COLO829 (cell line): ENCODE measurements at regions not wholly inside any gene's neighbourhood (a gene's known extent, or its start where the extent isn't known, plus 50 kb on each side); places are given as distances from the start of the nearest gene placed in this dataset.
A peak's percentile ranks its signal among the peaks of the same experiment; 100 is the strongest.

Experiments
- DNase-seq: peaks from one replicate; pipeline ENCODE4 v3.0.0; 2012; ENCODE audit warnings: low spot score

- no peak for DNase-seq
These were observed 318.0 kb upstream of the PUM3 start for GRCh38 chr9:3161912-3162311.

- DNase-seq = no peak
These were observed 313.1 kb upstream of the PUM3 start for GRCh38 chr9:3157011-3157410.

GRCh38 chr9:3151672-3152576 lies 308.0 kb upstream of the PUM3 start:
- no peak for DNase-seq

- DNase-seq = no peak
These were observed 306.2 kb upstream of the PUM3 start for GRCh38 chr9:3150074-3150473.

DNA sequence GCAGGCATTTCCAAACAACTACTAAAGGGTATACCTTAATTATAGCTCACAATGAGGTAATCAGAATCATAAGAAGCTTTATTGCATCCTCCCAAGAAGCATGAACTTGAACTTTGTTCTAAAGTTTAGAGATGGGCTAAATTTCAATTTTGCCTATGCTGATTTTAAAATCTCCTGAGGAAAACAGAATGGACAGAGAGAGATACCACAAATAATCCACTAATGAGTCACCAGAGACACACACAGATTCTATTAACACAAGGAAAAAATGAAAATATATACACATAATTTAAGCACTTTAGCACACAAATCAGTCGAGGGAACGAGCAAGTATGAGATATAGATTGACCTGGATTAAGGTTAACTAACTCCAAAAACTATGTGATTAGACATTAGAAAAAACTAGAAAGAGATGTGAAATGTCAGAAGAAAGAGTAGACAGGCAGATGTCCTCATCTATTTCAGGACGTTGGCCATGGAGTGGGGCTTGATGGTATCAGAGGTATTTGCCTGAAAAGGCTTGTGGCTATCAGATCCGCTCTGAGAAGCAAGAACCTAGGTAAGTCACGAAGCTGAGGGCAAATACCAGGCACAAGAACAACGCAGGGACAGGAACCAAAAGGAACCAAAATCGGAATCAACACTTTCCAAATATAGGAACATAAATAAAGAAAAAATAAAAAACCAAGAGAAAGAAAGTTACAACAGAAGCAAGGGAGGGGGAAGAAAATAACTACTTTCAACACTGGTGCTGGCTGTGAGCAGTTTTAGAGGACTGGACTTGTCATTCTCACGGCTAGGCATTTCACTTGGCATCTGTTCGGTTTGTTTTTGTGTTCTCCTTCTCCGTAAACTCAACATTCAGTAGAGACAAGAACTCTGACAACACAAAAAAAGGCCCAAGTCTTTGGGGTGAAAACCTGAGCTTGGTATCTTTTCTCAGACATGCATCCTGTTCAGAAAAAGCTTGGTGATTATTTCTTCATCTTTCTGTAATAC lies 294.6 kb upstream of the PUM3 start:
- DNase-seq = no peak

GRCh38 chr9:3137347-3137695 lies 293.4 kb upstream of the PUM3 start:
- DNase-seq = no peak

DNA sequence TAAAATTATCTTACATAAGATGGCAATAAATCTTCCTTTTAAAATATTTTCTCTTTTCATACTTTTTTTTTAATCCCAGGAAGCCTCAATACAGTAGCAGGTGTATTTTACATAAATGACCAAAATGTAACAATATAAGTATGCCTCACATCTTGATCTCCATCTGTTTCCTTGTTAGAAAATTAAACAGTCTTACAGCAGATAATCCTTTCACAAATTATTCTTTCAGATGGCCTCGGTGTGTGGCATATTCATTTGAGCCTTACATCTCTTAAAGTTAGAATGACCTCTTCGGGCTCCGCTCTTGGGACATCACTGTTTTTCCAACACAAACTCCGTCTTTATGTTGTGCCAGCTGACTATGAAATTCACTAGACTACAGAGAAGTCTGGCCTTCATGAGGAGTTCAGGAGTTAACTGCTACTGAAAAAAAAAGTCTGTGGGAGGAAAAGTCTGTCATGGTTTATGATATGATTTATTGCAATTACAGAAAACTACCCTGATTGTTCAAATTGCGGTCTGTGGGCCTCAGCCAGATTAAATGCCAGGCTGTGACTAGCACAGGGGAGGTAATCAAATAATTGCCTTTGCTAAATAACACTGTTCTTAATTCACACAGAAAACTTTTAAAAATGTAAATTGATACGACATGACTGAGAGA lies 292.9 kb upstream of the PUM3 start:
- peak; percentile 34 for DNase-seq

GRCh38 chr9:3136230-3136629 lies 292.3 kb upstream of the PUM3 start:
- DNase-seq = no peak

DNA sequence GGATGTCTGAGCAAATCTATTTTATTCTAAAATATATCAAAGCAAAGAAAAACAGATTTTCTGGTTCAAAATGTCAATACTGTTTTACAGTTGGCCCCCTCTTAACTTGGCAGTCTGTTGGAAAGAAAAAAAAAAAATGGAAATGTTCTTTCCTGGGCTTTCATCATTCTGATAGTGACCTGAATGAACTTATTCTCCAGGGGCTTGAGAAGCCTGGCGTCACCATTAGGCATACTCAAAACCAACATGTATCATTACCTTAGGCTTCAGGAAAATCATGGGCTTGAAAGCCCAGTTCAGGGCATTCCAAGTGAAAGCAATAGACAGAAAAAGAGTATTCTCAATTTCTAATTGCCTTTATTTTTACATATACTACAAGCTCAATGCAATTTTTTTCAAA lies 283.7 kb upstream of the PUM3 start:
- DNase-seq = no peak

DNA sequence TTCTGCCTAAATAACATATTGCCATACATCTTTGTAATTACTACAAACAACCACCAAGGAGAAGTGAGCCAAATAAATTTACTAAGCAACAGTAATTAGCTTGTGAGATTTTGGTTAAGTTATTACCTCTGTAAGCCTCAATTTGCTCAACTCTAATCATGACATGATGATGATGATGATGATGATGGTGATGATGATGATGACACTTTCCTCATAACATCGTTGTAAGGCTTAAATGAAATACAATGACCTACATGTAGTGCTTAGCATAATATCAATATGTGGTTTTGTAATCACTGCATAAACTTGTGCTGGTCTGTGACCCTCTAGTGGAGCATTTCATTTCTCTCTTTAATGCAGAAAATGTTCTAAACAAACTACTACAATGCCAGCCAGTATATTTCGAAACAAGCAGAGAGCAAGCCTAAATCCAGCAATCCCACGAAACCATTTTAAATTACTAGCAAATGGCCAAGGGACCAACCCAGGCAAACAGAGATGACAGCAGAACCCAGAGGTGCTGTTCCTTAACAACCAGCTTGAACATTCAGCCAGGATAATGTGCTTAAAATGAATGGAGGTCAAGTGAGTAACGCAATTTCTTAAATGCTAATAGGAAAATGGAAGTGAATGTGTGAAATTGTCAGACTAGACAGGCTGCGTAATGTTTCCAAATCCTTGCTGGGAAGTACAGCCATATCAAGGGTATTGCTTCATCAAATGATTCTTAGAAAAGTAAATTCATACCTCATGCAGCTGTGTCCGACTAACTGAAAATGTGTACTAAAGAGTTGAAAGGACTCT lies 281.9 kb upstream of the PUM3 start:
- no peak for DNase-seq

- no peak for DNase-seq
These were observed 280.1 kb upstream of the PUM3 start for GRCh38 chr9:3124001-3124400.

GRCh38 chr9:3118081-3118480 lies 274.2 kb upstream of the PUM3 start:
- DNase-seq = no peak

DNA sequence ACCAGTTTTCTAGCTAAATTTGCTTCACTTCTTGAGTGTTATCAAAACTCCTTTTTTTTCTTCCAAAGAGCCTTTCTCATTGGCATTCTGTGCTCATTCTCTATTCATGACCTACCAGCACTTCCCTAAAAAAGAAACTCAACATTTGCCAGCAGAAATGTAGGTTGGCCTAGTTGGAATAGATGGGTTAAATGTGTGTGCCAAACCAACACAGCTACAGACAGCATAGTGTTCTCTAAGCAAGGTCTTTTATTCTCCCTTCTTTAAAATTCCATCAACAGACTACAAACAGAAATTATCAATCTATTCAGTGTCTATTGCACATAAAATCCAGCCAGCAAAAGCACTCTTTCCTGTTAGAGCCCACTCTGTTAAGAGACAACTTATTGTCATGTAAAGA lies 255.8 kb upstream of the PUM3 start:
- DNase-seq = no peak

- DNase-seq = no peak
These were observed 244.3 kb upstream of the PUM3 start for GRCh38 chr9:3088219-3088618.

- DNase-seq = no peak
These were observed 243.8 kb upstream of the PUM3 start for GRCh38 chr9:3087697-3088096.

GRCh38 chr9:3080951-3081350 lies 237.1 kb upstream of the PUM3 start:
- no peak for DNase-seq

GRCh38 chr9:3074247-3074646 lies 230.4 kb upstream of the PUM3 start:
- DNase-seq = peak; percentile 2

DNA sequence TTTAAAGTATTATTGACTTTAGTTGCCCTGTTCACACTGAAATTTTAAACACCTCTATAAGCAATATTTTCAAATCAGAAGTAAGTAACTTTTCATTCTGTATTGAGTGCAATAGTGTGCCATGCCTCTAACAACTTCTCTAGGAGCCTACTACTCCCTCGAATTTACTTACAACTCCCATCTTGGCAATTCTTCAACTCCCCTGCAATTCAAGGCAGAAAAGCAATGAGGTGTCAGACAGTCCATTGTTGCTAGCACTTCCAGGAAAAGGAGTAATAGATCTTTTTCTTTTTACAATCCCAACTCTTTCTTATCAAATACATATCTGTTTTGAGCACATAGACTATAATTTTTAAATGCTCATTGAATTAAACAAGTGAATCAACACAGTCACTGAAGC lies 222.7 kb upstream of the PUM3 start:
- DNase-seq = no peak

DNA sequence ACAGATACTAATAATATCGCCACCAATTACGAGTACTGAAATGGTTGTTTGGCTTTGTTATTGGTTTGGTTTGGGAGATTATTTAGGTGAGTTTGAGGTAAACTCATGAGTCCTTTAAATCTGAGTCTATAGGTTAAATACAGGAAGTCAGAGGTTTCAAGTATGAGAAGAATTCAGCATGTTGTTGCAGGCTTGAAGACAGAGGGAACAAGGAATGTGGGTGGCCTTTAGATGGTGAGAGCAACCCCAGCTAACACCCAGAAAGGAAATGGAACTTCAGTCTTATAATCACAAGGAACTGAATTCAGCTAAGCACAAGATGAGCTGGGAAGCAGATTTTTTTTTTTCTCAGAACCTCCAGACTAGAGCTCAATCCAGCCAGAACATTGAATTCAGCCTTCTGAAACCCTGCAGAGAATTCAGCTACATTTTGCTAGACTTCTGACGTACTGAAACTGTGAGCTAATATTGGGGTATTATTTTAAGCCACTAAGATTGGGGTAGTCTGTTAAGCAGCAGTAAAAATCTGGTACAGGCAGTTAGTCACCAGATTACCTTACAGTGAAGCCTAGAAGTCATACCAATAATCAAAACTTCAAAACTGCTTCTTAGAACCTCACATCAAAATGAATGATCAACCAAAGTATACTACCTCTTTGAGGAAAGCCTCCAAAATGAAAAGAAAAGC lies 216.0 kb upstream of the PUM3 start:
- DNase-seq = no peak

GRCh38 chr9:3058409-3058808 lies 214.5 kb upstream of the PUM3 start:
- no peak for DNase-seq

DNA sequence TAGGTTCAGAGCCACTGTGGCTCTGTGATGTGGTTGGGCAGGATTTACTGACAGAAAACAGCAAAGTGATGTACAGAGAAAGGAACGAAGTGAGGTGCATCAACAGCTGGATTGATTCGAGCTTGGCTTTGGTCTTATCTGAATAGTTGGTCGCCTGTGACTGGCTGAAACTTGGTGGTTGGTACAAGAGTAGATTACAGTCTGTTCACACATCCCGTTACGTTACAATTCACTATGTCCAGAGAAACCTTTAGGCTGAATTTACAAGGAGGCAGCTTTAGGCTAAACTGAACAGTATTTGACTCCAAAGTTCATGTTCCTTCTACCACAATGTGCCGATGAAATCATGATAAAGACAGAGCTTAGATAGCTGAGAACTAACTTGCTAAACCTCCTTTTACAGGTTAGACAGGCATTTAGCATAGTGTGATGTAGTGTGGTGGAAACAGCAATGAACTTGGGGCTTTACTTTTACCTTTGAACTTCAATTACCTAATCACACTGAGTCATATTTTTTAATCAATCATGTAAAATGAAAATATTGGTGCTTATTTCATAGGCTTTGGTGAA lies 210.2 kb upstream of the PUM3 start:
- no peak for DNase-seq
